Heart left ventricle (tissue), 16 donors: ENCODE measurements at regions not wholly inside any gene's neighbourhood (a gene's known extent, or its start where the extent isn't known, plus 50 kb on each side); places are given as distances from the start of the nearest gene placed in this dataset.

Experiments
- ATAC-seq, 4 donors: fragments of 200-7000 bp; cut with Tn5 transposase; one replicate each; pipeline ENCODE4 v1.9.1; 2020 to 2022; ENCODE audit warnings: moderate library complexity in 4 of 4, mild to moderate bottlenecking in 3 of 4, moderate number of reproducible peaks in 1 of 4
- DNase-seq, 5 donors: peaks; one replicate each; pipeline ENCODE4 v3.0.0-alpha.2; 2020
- H3K27ac ChIP-seq, 12 donors: fragments of 200-600 bp; sonication (generic) in 4 of 12; one replicate each; pipeline versions ENCODE4 v1.5.0 to v1.8.0; 2016 to 2022; ENCODE audit warnings: mild to moderate bottlenecking in 2 of 12
- H3K27me3 ChIP-seq, 9 donors: fragments of 200-600 bp; sonication (generic) in 2 of 9; one replicate each; pipeline versions ENCODE4 v1.5.1 to v1.8.0; 2016 to 2022; ENCODE audit warnings: mild to moderate bottlenecking in 3 of 9
- H3K36me3 ChIP-seq, 9 donors: fragments of 200-600 bp; sonication (generic) in 2 of 9; one replicate each; pipeline versions ENCODE4 v1.5.0 to v1.8.0; 2018 to 2022; ENCODE audit warnings: mild to moderate bottlenecking in 2 of 9
- H3K4me1 ChIP-seq, 12 donors: fragments of 200-600 bp; sonication (generic) in 4 of 12; one replicate each; pipeline versions ENCODE4 v1.5.0 to v1.8.0; 2016 to 2022; ENCODE audit warnings: mild to moderate bottlenecking in 3 of 12
- H3K4me3 ChIP-seq, 12 donors: fragments of 200-600 bp; sonication (generic) in 4 of 12; one replicate each; pipeline versions ENCODE4 v1.5.0 to v1.8.0; 2017 to 2022; ENCODE audit warnings: mild to moderate bottlenecking in 9 of 12, moderate library complexity in 4 of 12
- H3K9me3 ChIP-seq, 12 donors: fragments of 200-600 bp; sonication (generic) in 4 of 12; one replicate each; pipeline versions ENCODE4 v1.5.0 to v1.8.0; 2016 to 2022; ENCODE audit warnings: mild to moderate bottlenecking in 1 of 12
- POLR2A ChIP-seq, 2 donors: fragments of 450-650 bp; IDR thresholded peaks; one replicate each; pipeline ENCODE4 v1.6.1; 2017; ENCODE audit warnings: antibody characterized with exemption in 2 of 2, mild to moderate bottlenecking in 2 of 2, moderate library complexity in 2 of 2
- WGBS, 4 donors: extraction: QIAGEN DNeasy Blood & Tissue Kit in 2 of 4; methylation state at CpG; one replicate each; pipeline versions ENCODE4 v1.1.5 to v1.1.7; 2013 to 2018; 5-methylcytosine and 5-hydroxymethylcytosine counted together
- intact Hi-C, 10 donors: fragments of 100-400 bp; cut with DNase I; formaldehyde crosslinking; loops; one replicate each; pipeline versions ENCODE4 v1.11.1 to v1.14.2; 2022
- TF ChIP-seq, protein P1 (sequence below), 12 donors: fragments of 200-600 bp; sonication (generic) in 4 of 12; IDR thresholded peaks; one replicate each; pipeline versions ENCODE4 v1.5.0 to v1.8.0; 2018 to 2022; ENCODE audit warnings: antibody characterized with exemption in 12 of 12, mild to moderate bottlenecking in 5 of 12
- donor health status: ischemic (EF 13 %, LVEDD 7.1; RV severe dilation, severe dysfunction).
- donor health status: healthy with polysubstance abuse.
- donor health status: DM: no; HTN: yes; CAD: no.
- donor health status: DM: no; HTN: no; CAD: no.
- donor health status: ischemic (EF 25% LVEDD 6.9; RV normal size, moderate dysfunction).
- donor health status: ischemic (EF 25% LVEDD 5.7; RV mildly dilated, moderate dysfunction).
- donor health status: healthy.
- donor health status: DM: yes; HTN: yes; CAD: no.
- donor health status: ischemic (EF 35%, LVEDD 5.7; RV mildly dilated, moderate dysfunction).
- donor health status: nonischemic (EF 11% LVEDD 7.7; RV severe dilation, severe dysfunction).
- donor health status: DM: yes; HTN: yes; CAD: no.
- donor health status: PGD.
- donor health status: ischemic (EF 29% LVEDD 5.4; RV normal size, mild dysfunction).
- donor health status: nonischemic (EF 23%, LVEDD 6.1; RV moderate dilation, normal function).

DNA sequence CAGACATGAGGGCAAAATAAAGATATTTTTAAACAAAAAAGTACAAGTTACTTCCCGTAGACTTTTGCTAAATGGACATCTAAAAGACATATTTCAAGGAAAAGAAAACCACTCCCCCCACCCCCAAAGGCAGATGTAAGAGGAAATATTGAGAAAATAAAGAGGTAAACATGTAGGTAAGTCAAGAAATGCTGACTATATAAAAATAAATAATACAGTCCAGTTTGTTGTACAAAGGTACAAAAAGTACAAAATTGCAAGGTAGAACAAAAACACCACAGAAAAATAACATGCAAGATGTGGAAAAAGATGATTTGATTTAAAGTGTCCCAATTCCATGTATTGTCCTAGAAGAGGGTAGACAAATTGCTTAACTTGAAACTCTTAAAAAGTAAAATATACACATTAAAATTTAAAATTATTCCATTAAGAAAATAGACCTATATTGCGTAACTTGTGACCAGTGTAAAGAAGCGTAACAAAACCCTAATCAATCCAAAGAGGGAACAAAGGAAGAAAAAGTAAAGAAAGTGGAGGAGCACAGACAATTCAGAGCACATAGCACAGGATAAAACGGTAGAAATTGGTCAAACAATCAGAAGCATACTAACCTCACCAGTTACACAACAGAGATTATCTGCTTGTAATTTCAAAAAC is 58.4 kb upstream of the FAM216B start:
- H3K27me3 ChIP-seq = no peaks in the 10 kb centered on the region

DNA sequence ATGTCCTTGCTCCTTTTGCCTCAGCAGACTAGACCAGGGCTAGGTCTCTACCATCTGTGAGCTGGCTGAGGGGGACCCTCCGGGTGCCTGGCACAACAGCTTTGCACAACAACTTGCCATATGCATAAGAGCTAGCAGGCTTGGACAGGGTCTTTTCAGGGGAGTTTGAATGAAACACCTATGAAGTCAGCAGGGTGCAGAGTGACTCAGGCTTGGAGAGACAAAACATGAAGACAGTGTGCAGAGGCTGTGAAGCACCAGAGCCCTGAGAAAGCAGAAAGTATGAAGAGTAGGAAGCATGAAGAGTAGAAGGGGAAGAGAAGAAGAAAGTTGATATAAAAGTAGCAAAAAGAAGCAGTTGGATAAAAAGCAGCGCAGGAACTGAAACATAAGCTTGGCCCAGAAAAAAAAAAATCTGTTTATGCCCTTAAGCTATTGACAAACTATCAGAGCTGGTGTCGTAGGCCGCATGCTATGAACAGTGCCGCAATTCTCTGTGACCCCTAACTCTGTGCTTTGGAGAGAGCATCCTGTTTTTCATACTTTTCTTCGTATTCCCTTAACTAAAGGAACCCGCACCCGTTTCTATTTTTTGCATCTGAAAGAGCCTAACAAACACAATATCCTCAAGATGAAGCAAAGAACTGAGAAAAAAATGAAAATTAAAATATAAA is 52.7 kb upstream of the FAM216B start:
- DNase-seq (no peak), ATAC-seq (no peak)
- intact Hi-C loops = no loop called here
- no peak for TF ChIP-seq POLR2A (IDR thresholded peaks at IDR 0.05)
- TF ChIP-seq, protein P1, sequence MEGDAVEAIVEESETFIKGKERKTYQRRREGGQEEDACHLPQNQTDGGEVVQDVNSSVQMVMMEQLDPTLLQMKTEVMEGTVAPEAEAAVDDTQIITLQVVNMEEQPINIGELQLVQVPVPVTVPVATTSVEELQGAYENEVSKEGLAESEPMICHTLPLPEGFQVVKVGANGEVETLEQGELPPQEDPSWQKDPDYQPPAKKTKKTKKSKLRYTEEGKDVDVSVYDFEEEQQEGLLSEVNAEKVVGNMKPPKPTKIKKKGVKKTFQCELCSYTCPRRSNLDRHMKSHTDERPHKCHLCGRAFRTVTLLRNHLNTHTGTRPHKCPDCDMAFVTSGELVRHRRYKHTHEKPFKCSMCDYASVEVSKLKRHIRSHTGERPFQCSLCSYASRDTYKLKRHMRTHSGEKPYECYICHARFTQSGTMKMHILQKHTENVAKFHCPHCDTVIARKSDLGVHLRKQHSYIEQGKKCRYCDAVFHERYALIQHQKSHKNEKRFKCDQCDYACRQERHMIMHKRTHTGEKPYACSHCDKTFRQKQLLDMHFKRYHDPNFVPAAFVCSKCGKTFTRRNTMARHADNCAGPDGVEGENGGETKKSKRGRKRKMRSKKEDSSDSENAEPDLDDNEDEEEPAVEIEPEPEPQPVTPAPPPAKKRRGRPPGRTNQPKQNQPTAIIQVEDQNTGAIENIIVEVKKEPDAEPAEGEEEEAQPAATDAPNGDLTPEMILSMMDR (IDR thresholded peaks at IDR 0.05) = no peak
- Histone ChIP-seq H3K4me3 (no peak overlapping the region), H3K27me3 (no peaks in the 10 kb centered on the region), H3K9me3 (peaks cover 0 to 8% (median 0%) of the 10 kb centered on the region in 12 donors), H3K36me3 (no peaks in the 10 kb centered on the region), H3K4me1 (no peaks in the 10 kb centered on the region), H3K27ac (no peak overlapping the region)
- WGBS, 4 donors = 66 to 72% (median 69%) methylated on average over 8 of the region's 8 CpGs

More for the DNA sequence above, 58.4 kb upstream of the FAM216B start:
- H3K36me3 ChIP-seq = no peaks in the 10 kb centered on the region
- intact Hi-C loops = no loop called here
- no peak for TF ChIP-seq POLR2A (IDR thresholded peaks at IDR 0.05)
- TF ChIP-seq, protein P1 (IDR thresholded peaks at IDR 0.05) = no peak
- no peak overlapping the region for H3K4me3 ChIP-seq
- ATAC-seq (no peak), DNase-seq (no peak)
- no peak overlapping the region for H3K27ac ChIP-seq
- 89 to 94% (median 93%) methylated on average over 4 of the region's 4 CpGs for WGBS, 4 donors
- H3K9me3 ChIP-seq = peaks cover 0 to 8% (median 0%) of the 10 kb centered on the region in 12 donors
- peaks cover 0 to 6% (median 0%) of the 10 kb centered on the region in 12 donors for H3K4me1 ChIP-seq

DNA sequence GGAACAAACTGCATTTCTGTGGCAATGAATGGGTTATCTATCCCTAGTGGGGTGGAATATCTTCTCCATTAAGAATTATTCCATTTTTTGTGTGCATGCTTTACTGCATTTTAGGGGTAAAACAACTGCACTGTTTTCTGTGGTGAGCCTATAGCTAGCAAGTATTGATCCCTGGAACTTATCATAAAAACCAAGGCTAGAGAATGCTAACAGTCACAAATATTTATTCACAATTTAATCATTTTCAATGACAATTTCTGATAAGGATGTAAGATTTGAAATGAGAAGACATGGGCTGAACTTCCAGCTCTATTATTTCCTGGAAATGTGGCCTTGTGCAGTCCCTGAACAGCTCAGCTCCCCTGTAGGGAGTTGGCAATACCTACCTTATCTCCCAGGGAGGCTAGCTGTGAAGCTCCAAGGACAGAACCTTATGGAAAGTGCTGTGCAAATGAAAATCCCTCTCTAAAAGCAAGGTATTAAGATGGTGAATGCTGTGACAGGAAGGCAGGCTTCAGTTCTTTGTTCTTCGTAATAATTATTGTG is 51.5 kb upstream of the FAM216B start:
- Histone ChIP-seq H3K27ac (no peak overlapping the region), H3K4me1 (no peaks in the 10 kb centered on the region), H3K4me3 (no peak overlapping the region), H3K9me3 (peaks cover 0 to 8% (median 0%) of the 10 kb centered on the region in 12 donors), H3K36me3 (no peaks in the 10 kb centered on the region), H3K27me3 (no peaks in the 10 kb centered on the region)
- no peak for ATAC-seq
- 87 to 96% (median 92%) methylated on average over 1 of the region's 1 CpG for WGBS, 4 donors
- intact Hi-C loops = no loop called here
- TF ChIP-seq POLR2A (IDR thresholded peaks at IDR 0.05) = no peak
- TF ChIP-seq, protein P1 (IDR thresholded peaks at IDR 0.05) = no peak
- no peak for DNase-seq
